GM12892 (cell line): ENCODE measurements at regions not wholly inside any gene's neighbourhood (a gene's known extent, or its start where the extent isn't known, plus 50 kb on each side); places are given as distances from the start of the nearest gene placed in this dataset.

ENCODE experiments used
- POLR2A ChIP-seq: IDR thresholded peaks from 2 replicates; pipeline ENCODE4 v1.6.1; 2011; ENCODE audit warnings: low read depth, low read length, control low read depth
- POLR2AphosphoS5 ChIP-seq: IDR thresholded peaks from 2 replicates; pipeline ENCODE4 v1.6.1; 2011; ENCODE audit warnings: low read depth, low read length, control low read depth
- TAF1 ChIP-seq: IDR thresholded peaks from 2 replicates; pipeline ENCODE4 v1.6.1; 2011; ENCODE audit warnings: low read depth, mild to moderate bottlenecking, control low read depth, low read length, borderline replicate concordance

- no peak for TF ChIP-seq TAF1
- no peak for TF ChIP-seq POLR2A
- no peak for TF ChIP-seq POLR2AphosphoS5
These were observed 765.1 kb upstream of the CA10 start for GRCh38 chr17:52923658-52924057.
